SH-SY5Y (cell line): ENCODE measurements at regions not wholly inside any gene's neighbourhood (a gene's known extent, or its start where the extent isn't known, plus 50 kb on each side); places are given as distances from the start of the nearest gene placed in this dataset.

Experiments
- GATA2 ChIP-seq: IDR thresholded peaks from 2 replicates; pipeline ENCODE4 v1.6.1; 2011; ENCODE audit warnings: mild to moderate bottlenecking, low read depth, low read length
- GATA3 ChIP-seq: IDR thresholded peaks from 2 replicates; pipeline ENCODE4 v1.6.1; 2011; ENCODE audit warnings: low read depth, mild to moderate bottlenecking, low read length, moderate library complexity

GRCh38 chr1:5562331-5562730 is 429.9 kb downstream of the NPHP4 start:
- TF ChIP-seq GATA2 = no peak
- TF ChIP-seq GATA3 = no peak
